Neural progenitor cell (in vitro differentiated cells): ENCODE measurements at regions not wholly inside any gene's neighbourhood (a gene's known extent, or its start where the extent isn't known, plus 50 kb on each side); places are given as distances from the start of the nearest gene placed in this dataset.

ENCODE experiments used
- EZH2 ChIP-seq: fragments of 200-600 bp; sonication (generic); IDR thresholded peaks from 2 replicates; pipeline ENCODE4 v1.6.1; 2017; ENCODE audit warnings: antibody characterized with exemption, mild to moderate bottlenecking, moderate library complexity
- TF ChIP-seq, protein P1 (sequence below): fragments of 200-600 bp; sonication (generic); IDR thresholded peaks from 2 replicates; pipeline ENCODE4 v1.5.1; 2017; ENCODE audit warnings: antibody characterized with exemption, mild to moderate bottlenecking

DNA sequence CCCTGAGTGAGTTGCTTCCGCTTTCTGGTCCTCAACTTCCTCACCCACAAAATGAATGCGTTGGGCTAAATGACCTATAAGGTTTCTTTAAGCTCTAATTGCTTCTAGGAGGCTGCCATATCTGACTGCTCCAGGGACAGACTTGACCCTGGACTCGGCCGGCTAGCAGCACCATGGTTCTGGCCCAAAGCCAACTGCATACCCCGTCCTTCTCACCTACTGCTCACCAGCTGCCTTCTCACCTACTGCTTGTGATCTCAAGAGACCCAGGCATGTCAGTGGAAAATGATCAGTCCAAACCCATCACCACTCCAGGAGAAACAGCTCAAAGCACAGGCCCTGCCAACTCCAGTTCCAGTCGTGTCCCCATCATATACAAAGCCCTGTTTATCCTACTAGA, 124.3 kb upstream of the IRX5 start:
- TF ChIP-seq, protein P1, sequence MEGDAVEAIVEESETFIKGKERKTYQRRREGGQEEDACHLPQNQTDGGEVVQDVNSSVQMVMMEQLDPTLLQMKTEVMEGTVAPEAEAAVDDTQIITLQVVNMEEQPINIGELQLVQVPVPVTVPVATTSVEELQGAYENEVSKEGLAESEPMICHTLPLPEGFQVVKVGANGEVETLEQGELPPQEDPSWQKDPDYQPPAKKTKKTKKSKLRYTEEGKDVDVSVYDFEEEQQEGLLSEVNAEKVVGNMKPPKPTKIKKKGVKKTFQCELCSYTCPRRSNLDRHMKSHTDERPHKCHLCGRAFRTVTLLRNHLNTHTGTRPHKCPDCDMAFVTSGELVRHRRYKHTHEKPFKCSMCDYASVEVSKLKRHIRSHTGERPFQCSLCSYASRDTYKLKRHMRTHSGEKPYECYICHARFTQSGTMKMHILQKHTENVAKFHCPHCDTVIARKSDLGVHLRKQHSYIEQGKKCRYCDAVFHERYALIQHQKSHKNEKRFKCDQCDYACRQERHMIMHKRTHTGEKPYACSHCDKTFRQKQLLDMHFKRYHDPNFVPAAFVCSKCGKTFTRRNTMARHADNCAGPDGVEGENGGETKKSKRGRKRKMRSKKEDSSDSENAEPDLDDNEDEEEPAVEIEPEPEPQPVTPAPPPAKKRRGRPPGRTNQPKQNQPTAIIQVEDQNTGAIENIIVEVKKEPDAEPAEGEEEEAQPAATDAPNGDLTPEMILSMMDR, result no peak
- no peak for TF ChIP-seq EZH2
